HUES6 (cell line): ENCODE measurements at regions not wholly inside any gene's neighbourhood (a gene's known extent, or its start where the extent isn't known, plus 50 kb on each side); places are given as distances from the start of the nearest gene placed in this dataset.
"Not testable (repeated sequence)": the region's sequence is repeated elsewhere in the genome, so short reads cannot be mapped to it uniquely, and the experiment has no call there.

Source experiments
- H3K27ac ChIP-seq: 2 replicates; pipeline ENCODE4 v1.7.0; 2013; ENCODE audit warnings: low read depth, mild to moderate bottlenecking, low read length, inconsistent platforms
- H3K27me3 ChIP-seq: 2 replicates; pipeline ENCODE4 v1.6.1; 2013; ENCODE audit warnings: low read length; ENCODE audit not compliant: control insufficient read depth, insufficient read depth
- H3K36me3 ChIP-seq: 2 replicates; pipeline ENCODE4 v1.6.1; 2013; ENCODE audit warnings: low read length; ENCODE audit not compliant: control insufficient read depth, insufficient read depth
- H3K4me1 ChIP-seq: 2 replicates; pipeline ENCODE4 v1.6.1; 2013; ENCODE audit warnings: low read length; ENCODE audit not compliant: control insufficient read depth, insufficient read depth
- H3K4me3 ChIP-seq: 2 replicates; pipeline ENCODE4 v1.5.1; 2013; ENCODE audit warnings: low read depth, low read length
- H3K9ac ChIP-seq: one replicate; pipeline ENCODE4 v1.6.1; 2013; ENCODE audit warnings: mild to moderate bottlenecking, low read length
- H3K9me3 ChIP-seq: 2 replicates; pipeline ENCODE4 v1.6.1; 2013; ENCODE audit warnings: low read depth, low read length; ENCODE audit not compliant: control insufficient read depth, insufficient read depth

DNA sequence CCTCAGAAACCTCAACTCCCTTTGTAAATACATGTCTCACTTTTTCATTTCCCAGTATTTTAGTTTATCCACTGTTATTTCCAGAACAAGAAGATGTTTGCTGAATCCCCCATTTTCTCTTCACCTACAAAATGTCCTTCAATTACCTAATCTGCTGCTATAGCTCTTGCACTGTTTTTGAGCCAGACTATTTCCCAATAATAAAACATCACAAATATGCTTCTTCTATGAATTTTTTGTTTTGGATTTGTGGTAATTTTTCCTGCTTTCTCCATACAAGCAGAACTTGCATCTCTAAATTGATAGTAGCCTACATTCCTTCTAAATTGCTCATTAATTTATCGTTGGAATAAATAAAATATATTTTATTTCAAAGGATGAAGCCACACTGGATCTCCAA, 199.6 kb upstream of the C1orf87 start:
- Histone ChIP-seq H3K9me3 (no peaks in the 10 kb centered on the region), H3K27ac (no peak overlapping the region), H3K4me3 (no peak overlapping the region), H3K9ac (no peak overlapping the region), H3K27me3 (no peaks in the 10 kb centered on the region), H3K4me1 (no peaks in the 10 kb centered on the region), H3K36me3 (no peaks in the 10 kb centered on the region)

DNA sequence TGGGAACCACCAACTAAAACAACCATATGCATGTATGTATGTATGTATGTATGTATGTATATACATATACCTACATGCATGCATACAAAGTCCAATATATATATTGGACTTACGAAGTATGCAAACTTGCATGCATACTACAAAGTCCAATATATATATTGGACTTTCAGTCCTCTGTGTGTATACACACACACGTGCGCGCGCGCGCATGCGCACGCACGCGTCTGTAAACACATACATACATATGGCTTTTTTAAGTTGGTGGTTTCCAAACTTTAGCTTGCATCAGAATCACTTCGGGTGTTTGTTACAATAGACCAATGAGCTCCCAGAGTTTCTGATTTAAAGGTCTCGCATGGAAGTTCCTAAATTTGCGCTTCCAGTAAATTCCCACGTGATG, 197.5 kb upstream of the C1orf87 start:
- Histone ChIP-seq H3K27me3 (no peaks in the 10 kb centered on the region), H3K36me3 (no peaks in the 10 kb centered on the region), H3K9ac (no peak overlapping the region), H3K9me3 (no peaks in the 10 kb centered on the region), H3K27ac (no peak overlapping the region), H3K4me3 (no peak overlapping the region), H3K4me1 (no peaks in the 10 kb centered on the region)

DNA sequence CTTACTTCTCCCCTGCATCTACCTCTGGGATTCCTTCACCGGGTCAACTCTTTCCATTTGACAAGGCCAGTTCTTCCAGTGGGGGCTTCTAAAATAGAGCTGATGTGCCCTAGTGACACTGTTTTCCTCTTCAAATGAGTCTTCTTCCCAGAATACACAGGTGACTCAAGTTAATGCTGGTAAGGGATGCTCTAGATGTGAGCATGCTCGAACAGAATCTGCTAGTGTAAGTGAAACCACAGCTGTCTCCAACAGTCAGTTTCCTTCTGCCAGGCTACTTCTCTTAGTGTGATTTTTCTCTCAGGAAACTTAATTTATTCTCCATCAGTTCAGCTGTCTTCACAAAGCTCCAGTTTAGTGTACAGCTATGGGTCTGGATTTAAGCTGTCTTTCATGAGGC, 194.9 kb upstream of the C1orf87 start:
- Histone ChIP-seq H3K27ac (no peak overlapping the region), H3K27me3 (no peaks in the 10 kb centered on the region), H3K4me3 (no peak overlapping the region), H3K9ac (no peak overlapping the region), H3K4me1 (no peaks in the 10 kb centered on the region), H3K36me3 (no peaks in the 10 kb centered on the region), H3K9me3 (no peaks in the 10 kb centered on the region)

DNA sequence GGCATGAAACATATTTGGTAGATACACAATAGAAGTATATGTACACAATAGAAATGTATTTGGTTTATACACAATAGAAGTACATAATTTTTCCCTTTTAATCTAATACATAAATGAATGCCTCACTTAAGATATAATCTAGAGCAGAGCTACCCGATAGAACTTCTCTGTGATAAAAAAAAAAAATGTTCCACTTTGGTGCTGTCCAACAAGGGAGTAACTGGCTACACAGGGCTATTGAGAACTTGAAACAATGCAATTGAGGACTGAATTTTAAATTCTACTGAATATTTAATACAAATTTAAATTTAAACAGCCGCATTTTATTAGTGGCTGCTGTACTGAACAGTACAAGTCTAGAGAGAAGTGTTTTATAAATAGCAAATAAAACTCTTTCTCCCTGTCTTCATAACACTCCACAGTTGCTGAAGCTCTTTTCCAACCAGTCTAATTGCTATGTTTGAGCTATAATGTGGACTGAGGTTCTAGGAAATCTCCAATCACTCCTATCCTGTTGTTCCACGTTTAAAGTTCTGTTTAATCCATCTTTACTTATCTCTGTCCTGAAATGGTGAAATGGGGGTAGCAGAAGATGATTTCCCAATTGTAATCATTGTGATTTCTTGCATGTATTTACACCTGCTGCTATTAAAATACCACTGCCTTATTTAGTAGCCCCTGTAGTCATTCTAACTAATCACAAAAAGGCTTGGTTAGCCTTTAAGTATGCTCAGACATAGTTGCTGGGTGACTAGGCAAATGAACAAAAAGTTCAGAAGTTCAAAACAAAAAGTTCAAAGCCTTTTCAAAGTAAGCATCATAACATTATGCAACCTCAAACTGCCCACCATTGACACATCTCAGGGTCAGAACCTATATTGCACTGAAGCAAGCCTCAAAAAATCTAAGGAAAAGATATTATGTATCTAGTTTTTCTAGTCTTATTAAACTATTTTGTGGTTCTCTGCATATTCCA, 192.3 kb upstream of the C1orf87 start:
- no peaks in the 10 kb centered on the region for H3K9me3 ChIP-seq
- no peaks in the 10 kb centered on the region for H3K36me3 ChIP-seq
- no peak overlapping the region for H3K9ac ChIP-seq
- no peak overlapping the region for H3K27ac ChIP-seq
- H3K4me1 ChIP-seq, result no peaks in the 10 kb centered on the region
- H3K4me3 ChIP-seq, result no peak overlapping the region
- H3K27me3 ChIP-seq, result no peaks in the 10 kb centered on the region

DNA sequence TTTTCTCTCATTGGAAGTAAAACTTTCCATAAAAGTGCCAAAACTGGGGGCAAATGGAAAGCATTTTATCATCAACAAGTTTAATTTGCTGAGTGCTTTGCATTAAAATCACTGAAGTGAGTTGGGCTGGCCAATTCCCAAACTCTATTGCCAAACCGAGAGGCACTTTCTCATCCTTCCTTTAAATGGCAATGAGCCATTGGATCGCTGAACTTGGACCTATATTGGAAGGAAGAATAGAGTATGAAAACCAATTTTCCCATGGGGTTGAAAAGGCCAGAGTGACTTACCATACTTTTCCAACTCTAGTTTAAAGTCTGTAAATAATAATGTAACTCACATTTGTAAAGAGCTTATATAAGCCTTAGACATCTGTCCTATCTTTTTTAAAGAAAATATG, 189.1 kb upstream of the C1orf87 start:
- H3K36me3 ChIP-seq, result no peaks in the 10 kb centered on the region
- H3K9me3 ChIP-seq, result no peaks in the 10 kb centered on the region
- H3K27me3 ChIP-seq, result no peaks in the 10 kb centered on the region
- no peak overlapping the region for H3K9ac ChIP-seq
- H3K27ac ChIP-seq, result no peak overlapping the region
- H3K4me3 ChIP-seq, result no peak overlapping the region
- H3K4me1 ChIP-seq, result no peaks in the 10 kb centered on the region

DNA sequence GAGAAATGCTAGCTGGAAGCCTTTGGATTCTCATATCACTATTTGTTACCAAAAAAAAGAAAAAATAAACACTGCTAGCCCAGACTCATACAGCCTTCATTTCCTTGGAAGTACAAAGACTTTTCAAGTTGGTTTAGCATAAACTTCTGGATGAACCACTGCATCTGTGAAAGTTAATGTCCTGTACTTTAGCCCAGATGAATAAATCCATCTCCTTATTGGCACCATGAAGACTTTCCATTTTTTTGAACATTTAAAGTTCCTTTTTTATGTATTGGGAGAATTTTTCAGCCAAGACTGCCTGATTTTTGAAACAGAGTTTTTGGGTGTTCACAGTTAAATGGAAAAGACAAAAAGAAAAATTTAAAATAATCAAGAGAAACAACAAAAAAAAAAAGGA, 184.0 kb upstream of the C1orf87 start:
- Histone ChIP-seq H3K9ac (no peak overlapping the region), H3K9me3 (no peaks in the 10 kb centered on the region), H3K27me3 (no peaks in the 10 kb centered on the region), H3K36me3 (no peaks in the 10 kb centered on the region), H3K27ac (no peak overlapping the region), H3K4me3 (no peak overlapping the region), H3K4me1 (no peaks in the 10 kb centered on the region)

DNA sequence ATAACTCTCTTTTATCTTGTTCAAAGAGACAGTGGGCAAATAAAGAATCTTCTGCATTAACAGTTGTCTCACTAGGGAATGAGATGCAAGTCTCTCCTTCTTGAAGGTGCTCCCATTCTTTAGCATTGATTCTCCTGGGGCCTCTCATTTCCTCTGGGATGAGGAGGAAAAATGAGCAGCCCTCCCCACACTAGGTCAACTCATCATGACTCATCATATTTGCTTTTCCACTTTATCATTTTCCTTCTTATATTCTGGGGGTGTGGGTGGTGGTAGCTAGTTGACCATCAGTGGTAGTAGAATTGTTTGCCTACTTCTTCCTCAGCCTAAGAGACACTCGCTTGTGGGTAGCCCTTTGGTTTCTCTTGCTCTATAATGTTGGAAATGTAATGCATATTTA, 182.0 kb upstream of the C1orf87 start:
- Histone ChIP-seq H3K4me3 (no peak overlapping the region), H3K9ac (no peak overlapping the region), H3K27me3 (no peaks in the 10 kb centered on the region), H3K9me3 (no peaks in the 10 kb centered on the region), H3K27ac (no peak overlapping the region), H3K4me1 (no peaks in the 10 kb centered on the region), H3K36me3 (no peaks in the 10 kb centered on the region)

DNA sequence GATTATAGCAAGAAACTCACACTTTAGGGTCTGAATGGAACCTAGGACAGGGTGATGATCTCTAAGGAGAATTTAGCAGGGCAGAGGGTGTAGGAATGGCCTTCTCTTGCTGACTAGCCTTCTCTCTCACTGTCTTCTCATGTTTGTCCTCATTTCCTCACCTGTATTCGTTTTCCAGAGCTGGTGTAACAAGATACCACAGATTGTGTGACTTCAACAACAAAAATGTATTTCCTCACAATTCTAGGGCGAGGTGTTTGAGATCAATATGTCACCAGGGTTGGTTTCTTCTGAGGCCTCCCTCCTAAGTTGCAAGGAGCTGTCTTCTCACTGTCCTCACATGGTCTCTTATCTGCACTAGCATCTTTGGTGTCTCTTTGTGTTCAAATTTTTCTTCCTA, 177.9 kb upstream of the C1orf87 start:
- no peaks in the 10 kb centered on the region for H3K36me3 ChIP-seq
- H3K9me3 ChIP-seq, result no peaks in the 10 kb centered on the region
- H3K27me3 ChIP-seq, result no peaks in the 10 kb centered on the region
- H3K9ac ChIP-seq, result no peak overlapping the region
- no peak overlapping the region for H3K27ac ChIP-seq
- H3K4me1 ChIP-seq, result no peaks in the 10 kb centered on the region
- no peak overlapping the region for H3K4me3 ChIP-seq

DNA sequence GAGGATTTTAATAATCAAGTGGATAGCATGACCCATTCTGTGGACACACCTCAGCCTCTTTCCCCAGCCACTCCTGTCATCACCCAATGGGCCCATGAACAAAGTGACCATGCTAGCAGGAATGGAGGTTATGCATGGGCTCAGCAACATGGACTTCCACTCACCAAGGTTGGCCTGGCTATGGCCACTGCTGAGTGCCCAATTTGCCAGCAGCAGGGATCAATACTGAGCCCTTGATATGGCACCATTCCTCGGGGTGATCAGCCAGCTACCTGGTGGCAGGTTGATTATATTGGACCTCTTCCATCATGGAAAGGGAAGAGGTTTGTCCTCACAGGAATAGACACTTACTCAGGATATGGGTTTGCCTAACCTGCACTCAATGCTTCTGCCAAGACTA, 173.9 kb upstream of the C1orf87 start:
- H3K9ac ChIP-seq, H3K4me1 ChIP-seq, H3K9me3 ChIP-seq, H3K4me3 ChIP-seq, H3K36me3 ChIP-seq, H3K27me3 ChIP-seq, H3K27ac ChIP-seq: not testable (repeated sequence)

DNA sequence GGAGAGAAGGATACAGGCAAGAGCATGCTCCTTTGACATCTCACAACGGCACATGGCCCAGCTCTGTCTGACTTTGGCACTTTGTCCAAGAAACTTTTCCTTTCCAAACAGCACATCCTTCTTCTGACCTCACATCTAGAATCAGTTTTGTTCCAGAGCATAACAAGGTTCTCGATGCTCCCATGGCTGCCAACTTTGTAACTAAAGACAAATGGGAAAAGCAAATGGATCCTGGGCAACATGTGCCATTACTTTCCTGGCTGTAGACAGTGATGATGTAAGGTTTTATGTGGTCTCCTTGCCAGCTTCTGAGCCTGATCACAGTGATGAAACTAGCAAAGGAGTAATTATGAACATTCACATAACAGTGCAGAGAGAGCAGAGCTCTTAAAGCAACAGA, 171.8 kb upstream of the C1orf87 start:
- no peak overlapping the region for H3K4me3 ChIP-seq
- H3K36me3 ChIP-seq, result no peaks in the 10 kb centered on the region
- no peaks in the 10 kb centered on the region for H3K9me3 ChIP-seq
- H3K4me1 ChIP-seq, result no peaks in the 10 kb centered on the region
- no peaks in the 10 kb centered on the region for H3K27me3 ChIP-seq
- H3K9ac ChIP-seq, result no peak overlapping the region
- H3K27ac ChIP-seq, result no peak overlapping the region

DNA sequence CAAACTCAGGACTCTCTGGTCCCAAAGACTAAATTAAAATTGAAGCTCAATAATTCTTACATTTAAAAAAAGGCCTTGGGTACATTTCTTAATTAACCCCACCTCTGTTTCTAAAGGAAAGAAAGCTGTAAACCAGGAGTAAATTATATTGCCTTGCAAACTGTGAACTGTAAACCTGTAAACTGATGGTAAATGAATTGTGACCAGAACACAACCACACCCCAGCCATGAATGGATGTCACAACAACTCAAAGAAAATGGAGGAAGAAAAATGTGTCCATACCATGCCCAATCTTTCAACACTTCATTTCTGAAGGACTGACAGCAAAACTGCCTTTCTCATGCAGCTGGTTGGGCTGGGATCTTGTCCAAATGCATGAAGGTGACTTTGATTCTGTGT, 171.3 kb upstream of the C1orf87 start:
- no peak overlapping the region for H3K27ac ChIP-seq
- no peaks in the 10 kb centered on the region for H3K9me3 ChIP-seq
- H3K9ac ChIP-seq, result no peak overlapping the region
- no peak overlapping the region for H3K4me3 ChIP-seq
- H3K36me3 ChIP-seq, result no peaks in the 10 kb centered on the region
- H3K27me3 ChIP-seq, result no peaks in the 10 kb centered on the region
- no peaks in the 10 kb centered on the region for H3K4me1 ChIP-seq
